GM18508 (cell line): ENCODE measurements at regions not wholly inside any gene's neighbourhood (a gene's known extent, or its start where the extent isn't known, plus 50 kb on each side); places are given as distances from the start of the nearest gene placed in this dataset.

Experiments
- ATAC-seq: cut with Tn5 transposase; IDR thresholded peaks from one replicate; pipeline ENCODE4 v1.9.1; 2021; ENCODE audit warnings: moderate number of reproducible peaks; ENCODE audit not compliant: insufficient read depth, unreplicated experiment

GRCh38 chr2:128380061-128380889 lies 61.6 kb upstream of the HS6ST1 start:
- no peak for ATAC-seq

DNA sequence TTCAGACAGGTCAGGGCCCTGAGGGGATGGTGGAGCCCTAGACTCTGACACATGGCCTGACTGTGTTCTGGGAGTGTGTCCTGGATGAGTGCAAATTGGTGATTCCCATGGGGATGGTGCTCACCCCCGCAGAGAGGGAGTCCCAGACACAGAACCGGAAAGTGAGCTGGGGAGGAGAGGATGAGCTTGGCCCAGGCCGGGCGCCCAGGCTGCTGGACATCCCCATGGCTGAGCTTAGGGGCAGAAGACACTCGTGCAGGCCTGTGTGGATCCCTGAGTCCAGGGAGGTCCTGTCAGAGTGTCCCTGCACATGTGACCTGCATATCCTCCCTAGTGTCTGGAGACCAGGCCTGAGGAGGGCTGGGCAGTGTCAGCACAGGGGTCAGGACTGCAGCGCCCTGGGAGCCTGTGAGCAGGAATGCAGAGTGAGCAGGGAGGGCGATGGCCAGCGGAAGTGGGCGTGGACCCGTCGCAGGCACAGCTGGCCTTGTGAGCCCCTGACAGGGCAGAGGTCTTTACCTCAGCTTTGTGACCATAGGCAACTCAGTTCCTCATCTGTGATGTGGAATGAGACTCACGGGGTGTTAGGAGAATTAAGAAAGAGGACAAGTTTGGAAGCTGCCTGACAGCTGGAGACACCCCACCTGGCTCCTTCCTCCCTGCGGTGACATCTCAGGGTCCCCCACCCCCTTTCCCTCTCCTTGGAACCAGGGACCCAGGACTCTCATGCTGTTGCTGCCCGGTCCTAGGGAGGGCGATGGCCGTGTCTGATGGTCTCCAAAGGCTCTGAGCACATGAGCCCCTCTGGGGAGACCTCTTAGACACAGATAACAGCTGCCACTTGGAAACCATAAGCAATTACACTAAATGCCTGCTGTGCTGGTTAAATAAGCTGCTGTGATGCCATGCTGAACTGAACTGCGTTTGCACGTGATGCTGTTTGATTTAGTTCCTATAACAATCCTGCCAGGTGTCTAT lies 62.6 kb upstream of the HS6ST1 start:
- ATAC-seq, result no peak

GRCh38 chr2:128384446-128384845 lies 65.8 kb upstream of the HS6ST1 start:
- no peak for ATAC-seq

GRCh38 chr2:128384956-128385355 lies 66.3 kb upstream of the HS6ST1 start:
- no peak for ATAC-seq

- ATAC-seq, result no peak
Measured at GRCh38 chr2:128385365-128385764, 66.7 kb upstream of the HS6ST1 start.

DNA sequence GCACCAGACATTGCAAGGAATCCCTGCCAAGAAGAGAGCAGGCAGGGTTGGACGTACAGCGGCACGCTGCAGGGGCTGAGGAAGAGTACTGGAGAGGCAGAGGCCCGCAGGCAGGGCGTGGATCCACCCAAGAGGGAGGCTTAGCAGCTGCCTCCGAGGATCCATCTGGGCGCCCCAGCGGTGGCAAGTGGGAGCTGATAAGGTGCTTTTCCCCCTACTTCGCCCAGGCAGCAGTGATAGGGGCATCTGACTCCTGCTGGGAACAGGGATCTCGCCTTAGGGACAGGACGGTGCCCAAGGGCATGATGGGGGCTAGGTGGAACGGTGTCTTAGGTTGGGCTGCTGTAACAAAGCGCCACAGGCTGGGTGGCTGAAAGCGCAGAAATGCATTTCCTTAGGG lies 67.4 kb upstream of the HS6ST1 start:
- no peak for ATAC-seq

DNA sequence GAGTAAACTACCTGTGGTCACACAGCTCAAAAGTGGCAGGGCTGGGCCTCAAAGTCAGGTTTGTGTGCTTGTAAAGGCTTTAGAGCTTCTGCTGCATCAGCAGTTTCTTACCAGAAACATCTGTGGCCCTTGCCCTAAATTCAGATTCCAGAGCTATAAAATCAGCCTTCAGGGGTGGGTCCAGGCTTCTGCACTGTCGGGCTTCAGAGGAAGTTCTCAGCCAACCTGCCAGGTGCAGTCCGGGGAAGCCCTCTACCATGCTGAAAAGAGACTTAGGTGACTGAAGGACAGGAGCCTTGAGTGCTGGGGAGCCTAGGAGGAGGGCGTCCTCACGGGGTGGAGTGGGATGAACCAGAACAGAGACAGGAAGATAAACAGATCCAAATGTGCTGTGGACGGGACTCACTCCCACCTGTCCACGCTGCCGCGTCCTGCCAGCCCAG lies 69.9 kb upstream of the HS6ST1 start:
- no peak for ATAC-seq

DNA sequence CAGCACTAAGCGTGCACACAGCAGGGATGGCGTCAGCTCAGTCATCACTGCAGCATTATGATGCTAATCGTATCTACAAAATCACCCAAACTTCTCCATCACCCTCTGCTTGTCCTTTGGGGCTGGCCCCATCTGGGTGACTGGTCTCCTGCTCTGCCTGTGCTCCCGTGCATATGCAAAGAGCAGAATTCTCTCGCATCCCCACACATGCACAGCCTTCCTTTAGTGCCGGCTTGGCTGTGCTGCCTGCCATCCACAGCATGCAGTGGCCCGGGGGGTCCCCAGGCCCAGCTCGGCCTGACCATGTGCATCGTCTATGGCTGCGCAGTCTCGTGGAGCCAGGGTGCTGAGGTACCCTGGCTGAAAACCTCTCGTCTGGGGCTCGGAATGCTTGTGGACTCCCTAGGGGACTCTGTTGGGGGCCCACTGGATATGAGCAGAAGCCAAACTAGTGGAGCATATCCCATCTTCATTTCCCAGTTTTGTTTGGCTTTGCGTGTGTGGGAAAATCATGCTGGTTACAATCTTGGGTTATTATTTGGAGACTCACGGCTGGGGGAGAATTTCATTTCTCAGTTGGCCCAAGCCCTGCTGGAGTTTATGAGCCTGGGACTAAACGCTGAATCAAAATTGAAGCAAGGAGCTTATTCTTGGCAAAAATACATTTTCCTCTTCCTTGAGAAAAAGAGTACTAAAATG lies 70.9 kb upstream of the HS6ST1 start:
- ATAC-seq, result no peak

- ATAC-seq, result no peak
Measured at GRCh38 chr2:128390256-128390990, 71.8 kb upstream of the HS6ST1 start.

DNA sequence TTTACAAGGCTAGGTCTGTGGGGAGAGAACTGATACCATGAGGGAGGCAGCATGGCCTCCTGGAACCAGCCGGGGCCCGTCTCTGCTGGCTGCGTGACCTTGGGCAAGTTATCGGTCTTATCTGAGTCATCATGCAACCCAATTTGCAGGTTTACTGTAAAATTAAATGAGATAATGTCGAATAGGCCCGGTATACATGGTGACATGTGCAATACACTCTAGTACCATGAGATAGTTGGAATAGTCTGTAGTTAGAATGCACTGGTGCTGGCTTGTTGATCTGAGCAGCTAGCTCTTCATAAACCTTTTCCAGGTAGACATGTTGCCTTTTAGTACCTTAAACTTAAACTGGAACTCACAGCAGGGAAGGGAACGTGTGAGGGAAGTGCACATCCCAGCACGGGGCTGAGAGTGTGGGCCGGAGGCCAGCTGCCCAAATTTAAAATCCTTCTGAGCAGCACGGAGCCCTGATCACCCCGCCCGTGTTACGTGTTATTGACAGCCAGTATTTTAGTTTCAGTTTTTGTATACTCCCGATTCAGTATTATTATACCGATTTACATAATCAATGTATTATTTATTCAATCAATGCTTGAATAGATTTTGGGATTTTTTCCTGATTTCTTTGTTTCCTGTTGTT lies 72.4 kb upstream of the HS6ST1 start:
- no peak for ATAC-seq

DNA sequence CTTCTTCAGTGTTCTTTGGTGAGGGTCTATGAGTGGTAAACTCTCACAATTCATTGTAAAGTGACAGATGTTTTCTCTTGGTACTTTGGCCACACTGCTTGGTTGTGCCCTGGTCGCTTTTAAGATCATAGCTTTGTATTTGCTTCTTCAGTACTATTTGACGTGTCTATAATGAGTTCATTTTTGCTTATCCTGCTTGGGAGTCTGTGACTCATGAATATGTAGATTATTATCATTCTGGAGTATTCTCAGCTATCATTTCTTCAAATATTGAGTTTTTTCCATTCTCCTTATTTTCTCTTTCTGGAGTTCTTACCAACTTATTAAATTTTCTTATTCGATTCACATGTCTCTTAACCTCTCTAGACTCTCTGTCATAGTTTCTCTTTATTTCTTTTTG lies 73.0 kb upstream of the HS6ST1 start:
- no peak for ATAC-seq

GRCh38 chr2:128392207-128392606 lies 73.5 kb upstream of the HS6ST1 start:
- no peak for ATAC-seq

DNA sequence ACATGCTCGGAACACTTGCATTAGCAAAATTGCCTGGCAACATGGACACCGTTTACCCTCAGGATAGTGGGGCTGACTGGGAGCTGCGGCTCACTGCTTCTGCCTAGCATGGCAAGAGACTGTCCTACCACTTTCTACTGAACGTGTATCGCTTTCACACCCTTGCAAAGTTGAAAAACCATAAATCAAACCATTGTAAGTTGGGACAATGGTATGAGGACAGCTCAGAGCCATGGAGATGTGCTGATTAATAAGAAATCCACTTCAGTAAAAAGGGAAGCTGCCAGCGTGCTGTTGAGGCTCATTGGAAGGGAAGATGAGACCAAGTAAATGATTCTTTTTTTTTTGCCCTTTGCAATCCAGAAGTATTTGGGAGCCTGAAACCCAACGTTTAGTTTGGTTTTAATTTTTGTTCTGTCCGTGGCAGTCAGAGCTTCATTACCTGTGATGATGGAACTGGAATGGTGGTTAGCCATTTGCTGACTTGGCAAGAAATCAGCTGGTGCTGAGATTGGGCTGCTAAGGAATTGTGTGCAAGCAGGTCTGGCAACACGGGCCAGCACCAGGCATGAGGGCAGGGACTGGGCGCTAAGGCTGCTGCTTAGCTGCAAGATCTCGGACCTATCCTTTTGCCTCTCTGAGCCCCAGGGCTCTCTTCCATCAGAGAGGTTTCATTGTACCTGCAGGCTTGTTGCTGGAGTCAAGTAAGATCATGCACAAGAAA lies 75.5 kb upstream of the HS6ST1 start:
- ATAC-seq, result no peak

GRCh38 chr2:128395196-128395595 lies 76.5 kb upstream of the HS6ST1 start:
- no peak for ATAC-seq

DNA sequence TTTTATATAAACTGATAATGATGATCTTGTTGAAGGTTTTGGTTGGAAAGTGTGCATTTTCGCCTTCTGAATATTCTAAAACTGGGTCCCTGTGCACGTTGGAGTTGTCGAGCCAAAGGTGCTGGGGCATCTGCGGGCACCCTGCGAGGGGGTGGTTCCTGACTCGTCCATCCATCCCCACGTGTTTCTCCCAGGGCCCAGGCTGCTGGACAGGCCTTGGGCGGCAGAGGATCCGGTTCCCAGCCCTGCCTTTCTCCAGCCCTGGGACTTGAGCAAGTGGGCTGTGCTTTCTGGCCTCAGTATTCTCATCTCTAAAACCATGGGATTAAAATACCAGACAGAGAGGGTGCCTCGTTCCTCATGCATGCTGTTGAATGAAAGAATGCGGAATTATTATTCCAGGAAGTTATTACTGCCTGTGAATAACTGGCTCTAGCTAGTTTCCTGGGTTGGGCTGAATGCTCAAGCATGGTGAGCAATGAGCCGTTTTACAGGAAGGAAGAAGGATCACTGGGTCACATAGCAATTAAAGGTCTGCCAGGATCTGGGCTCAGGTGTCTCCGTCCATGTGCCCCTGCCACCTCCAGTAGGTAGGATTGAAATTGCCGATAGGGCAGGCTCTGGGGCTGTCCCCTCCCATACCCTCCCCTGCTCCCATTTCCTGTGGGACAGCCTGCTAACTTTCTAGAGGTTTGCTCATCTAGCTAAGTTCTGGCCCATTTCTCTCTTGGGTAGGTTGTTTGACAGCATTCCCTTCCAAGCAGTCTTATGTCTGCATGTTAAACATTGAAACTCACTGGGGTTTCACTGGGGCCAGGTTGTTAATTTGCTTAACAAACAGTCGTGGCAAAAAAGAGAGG lies 77.2 kb upstream of the HS6ST1 start:
- ATAC-seq, result no peak

DNA sequence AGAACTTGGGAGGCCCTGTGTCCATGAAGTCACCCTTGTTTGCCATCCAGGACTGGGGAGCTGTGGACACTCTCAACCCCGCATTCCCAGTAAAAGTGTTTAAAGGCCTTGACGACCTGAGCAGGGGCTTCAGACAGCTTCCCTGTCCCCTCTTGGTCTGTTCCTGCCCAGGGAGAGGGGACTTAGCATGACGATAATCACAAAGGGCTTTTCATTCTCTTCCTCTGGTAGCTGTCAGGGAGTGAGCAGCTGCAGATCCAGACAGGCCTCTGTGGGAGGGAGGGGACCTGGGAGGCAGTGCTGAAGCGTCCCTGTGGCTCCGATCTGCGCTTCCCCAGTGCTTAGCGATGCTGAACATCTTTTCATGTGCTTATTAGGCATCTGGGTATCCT lies 77.8 kb upstream of the HS6ST1 start:
- no peak for ATAC-seq

- ATAC-seq, result no peak
Measured at GRCh38 chr2:128396946-128397345, 78.3 kb upstream of the HS6ST1 start.

- ATAC-seq, result no peak
Measured at GRCh38 chr2:128399256-128399655, 80.6 kb upstream of the HS6ST1 start.
